GM18498 (cell line): ENCODE measurements at regions not wholly inside any gene's neighbourhood (a gene's known extent, or its start where the extent isn't known, plus 50 kb on each side); places are given as distances from the start of the nearest gene placed in this dataset.

ENCODE experiments used
- ATAC-seq: cut with Tn5 transposase; IDR thresholded peaks from one replicate; pipeline ENCODE4 v1.9.1; 2021; ENCODE audit warnings: mild to moderate bottlenecking, moderate library complexity; ENCODE audit not compliant: unreplicated experiment

- no peak for ATAC-seq
Observed at GRCh38 chr9:31065691-31066090, 1318.8 kb upstream of the ACO1 start.

DNA sequence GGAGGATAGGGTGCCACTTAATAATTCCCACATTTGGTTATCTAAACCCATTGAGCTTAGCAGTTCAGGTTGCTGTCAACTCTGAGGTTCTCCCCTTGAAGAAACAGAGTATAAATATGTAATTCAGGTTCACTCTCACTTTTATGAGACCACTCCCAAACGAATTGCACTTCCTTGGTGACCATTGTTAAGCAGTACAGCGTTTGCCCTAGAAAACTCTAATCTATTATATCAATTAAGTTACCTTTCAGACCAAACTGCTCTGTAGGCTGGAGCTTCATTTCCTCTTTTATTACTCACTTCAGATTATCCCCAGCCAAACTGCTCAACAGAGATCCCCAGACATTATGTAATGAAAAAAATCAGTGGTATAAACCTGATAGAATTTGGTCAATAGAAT lies 1317.0 kb upstream of the ACO1 start:
- ATAC-seq, result no peak

DNA sequence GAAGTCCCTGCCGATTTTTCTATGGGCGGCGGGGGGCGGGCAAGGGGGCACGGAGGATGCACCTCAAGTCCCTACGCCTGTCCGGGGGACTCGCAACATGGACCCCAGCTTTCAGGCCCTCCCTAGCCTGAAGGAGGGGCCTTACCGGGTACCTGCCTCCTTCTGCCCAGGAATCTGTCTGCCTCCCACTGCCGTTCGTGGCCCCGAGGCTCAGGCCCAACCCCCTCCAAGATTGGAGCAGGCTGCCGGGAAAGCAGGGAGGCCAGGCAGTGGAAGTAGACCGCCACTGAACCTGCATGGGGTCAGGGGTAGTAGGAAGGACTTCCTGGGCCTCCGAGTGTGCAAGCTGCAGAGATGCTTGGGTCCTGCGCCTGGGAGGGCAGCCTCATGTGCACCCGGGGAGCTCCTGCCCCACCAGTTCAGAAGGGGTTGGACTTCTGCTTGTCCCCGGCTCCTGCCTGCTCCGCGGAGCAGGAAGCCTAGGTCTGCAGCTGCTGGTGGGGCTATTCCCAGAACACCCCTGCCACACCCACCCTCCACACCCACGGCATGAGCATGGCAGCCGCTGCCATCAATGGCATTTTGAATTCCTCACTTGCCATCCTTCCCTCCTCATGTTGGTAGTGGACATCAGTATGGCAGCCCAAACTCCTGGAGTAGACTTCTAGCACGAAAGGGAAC lies 1312.7 kb upstream of the ACO1 start:
- no peak for ATAC-seq

DNA sequence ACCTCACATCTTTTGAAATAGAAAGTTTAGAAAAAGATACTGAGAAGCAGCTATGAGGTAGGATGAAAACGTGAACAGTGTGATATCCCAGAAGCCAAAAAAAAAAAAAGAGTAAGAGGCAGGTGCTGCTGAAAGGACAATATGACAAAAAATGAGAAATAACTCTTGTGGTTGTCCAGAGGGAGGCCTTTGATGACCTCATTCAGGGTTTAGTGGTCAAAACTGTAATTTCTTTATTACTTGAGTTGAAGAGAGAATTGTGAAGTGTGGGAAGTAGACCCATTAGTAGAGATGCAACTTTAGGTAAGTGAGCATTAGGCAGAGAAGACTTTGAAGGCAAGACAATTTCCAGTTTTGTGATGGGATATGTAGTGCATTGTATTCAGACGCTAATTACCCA lies 1306.3 kb upstream of the ACO1 start:
- ATAC-seq, result peak; percentile 61

DNA sequence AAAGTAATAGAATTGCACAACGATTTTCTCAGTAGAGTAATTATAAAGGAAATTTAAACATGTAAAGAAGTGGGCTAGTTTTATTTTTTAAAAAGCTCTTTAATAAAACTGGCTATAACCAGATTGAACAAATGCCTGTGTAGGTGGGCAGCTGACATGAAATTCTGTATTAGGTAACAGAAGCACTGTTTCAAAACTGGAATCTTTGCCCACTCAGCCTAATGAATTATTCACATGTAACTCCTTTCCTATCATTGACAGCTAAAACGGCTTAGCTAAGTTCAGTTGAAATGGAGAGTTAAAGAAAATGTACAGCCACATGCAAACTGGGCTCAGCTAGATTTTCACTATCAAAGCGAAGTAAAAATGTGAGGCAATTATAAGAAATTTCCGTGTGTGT lies 1300.1 kb upstream of the ACO1 start:
- no peak for ATAC-seq

GRCh38 chr9:31089549-31090221 lies 1294.8 kb upstream of the ACO1 start:
- no peak for ATAC-seq

GRCh38 chr9:31100311-31100710 lies 1284.1 kb upstream of the ACO1 start:
- no peak for ATAC-seq

DNA sequence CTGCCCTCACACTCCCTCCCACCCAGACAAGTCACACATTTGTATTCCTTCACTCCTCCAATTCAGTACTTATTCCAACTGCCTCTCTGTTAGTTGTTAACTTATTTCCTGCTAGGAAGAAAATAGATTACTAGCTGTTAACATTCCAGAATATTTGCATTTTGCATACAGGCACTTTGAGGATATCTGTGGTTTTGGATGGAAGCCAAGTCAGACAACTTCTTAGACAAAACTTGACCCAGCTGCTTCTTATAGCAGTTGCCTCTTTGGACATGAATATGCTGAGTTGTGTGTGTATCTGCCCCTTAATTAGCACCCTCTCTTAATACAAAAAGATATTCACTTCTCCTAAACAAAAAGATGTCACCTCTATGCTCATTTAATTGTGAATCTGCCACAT lies 1280.6 kb upstream of the ACO1 start:
- ATAC-seq, result no peak

DNA sequence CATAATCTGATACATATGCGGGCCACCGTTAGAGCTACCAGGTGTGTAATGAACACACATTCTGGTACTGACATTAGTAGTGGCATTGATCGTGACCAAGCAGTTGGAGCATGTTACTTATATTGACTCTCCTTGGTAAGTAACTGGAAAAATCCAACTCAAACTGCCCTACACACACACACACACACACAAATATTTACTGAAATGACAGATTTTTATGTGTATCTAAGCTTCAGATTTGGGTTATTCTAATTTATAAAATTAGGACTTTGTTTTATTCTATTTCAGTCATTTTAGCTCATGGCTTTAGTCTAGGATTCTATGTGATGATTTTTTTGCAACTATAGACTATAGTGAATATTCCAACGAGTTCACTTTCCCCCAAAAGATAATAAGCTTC lies 1280.2 kb upstream of the ACO1 start:
- no peak for ATAC-seq

GRCh38 chr9:31112491-31112890 lies 1272.0 kb upstream of the ACO1 start:
- ATAC-seq, result no peak

- ATAC-seq, result no peak
Observed at GRCh38 chr9:31114346-31114745, 1270.1 kb upstream of the ACO1 start.

GRCh38 chr9:31119890-31120454 lies 1264.5 kb upstream of the ACO1 start:
- peak; percentile 94 for ATAC-seq

GRCh38 chr9:31124389-31124788 lies 1260.1 kb upstream of the ACO1 start:
- ATAC-seq, result no peak

DNA sequence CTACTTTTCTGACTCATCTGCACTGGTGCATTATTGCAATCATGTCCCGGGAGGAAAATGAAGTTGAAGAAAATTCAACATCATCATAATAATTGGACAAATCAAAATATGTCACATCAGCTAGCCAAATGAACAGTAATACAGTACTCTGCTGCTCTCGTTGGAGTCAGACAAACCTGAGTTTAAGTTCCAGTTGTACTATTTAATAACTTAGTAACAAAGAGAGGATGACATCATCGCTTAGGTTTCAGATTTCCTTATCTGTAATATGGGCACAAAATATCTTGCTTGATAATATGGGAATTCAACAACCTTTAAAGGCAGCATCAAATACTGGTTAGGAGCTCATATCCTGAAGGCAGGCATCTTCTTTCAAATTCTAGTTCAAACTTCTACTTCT lies 1248.9 kb upstream of the ACO1 start:
- no peak for ATAC-seq

GRCh38 chr9:31136524-31136923 lies 1247.9 kb upstream of the ACO1 start:
- ATAC-seq, result no peak

DNA sequence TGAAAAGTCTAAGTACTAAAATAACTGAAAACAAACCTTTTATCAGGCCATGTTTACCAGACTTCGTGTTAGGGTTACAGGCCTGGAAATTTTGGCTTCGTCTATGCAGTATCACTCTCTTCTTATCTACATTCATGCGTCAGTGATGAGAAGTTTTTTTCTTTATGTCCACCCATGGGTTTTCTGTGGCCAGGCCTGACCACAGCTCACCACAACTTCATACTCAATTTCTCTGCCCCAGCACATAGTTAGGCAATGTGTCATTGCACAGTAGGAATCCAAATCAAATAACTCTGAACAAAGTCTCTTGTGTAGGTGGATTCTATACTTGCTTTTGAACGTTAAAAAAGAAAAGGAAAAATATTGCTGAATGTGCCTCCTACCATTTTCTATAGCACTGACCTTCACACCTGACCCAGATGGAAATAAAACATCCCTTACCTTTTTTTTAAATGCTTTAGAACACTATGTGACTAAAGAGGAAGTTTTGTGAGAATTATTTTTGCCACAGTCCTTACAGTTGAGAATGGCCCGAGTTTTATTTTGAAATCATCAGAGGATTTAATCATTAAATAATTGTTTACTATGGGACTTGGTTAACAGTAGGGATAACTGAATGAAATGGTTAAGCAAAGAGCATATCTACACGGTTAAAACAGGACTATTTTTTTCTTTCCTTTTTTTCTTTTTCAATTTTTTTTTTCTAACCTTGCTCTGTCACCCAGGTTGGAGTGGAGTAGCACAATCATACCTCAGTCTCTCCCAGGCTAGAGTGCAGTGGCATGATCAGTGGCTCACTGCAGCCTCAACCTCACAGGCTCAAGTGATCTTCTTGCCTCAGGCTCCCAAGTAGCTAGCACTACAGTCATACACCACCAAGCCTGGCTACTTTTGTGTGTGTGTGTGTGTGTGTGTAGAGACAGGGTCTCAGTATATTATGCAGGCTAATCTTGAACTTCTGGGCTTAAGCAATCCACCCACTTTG lies 1247.0 kb upstream of the ACO1 start:
- no peak for ATAC-seq

DNA sequence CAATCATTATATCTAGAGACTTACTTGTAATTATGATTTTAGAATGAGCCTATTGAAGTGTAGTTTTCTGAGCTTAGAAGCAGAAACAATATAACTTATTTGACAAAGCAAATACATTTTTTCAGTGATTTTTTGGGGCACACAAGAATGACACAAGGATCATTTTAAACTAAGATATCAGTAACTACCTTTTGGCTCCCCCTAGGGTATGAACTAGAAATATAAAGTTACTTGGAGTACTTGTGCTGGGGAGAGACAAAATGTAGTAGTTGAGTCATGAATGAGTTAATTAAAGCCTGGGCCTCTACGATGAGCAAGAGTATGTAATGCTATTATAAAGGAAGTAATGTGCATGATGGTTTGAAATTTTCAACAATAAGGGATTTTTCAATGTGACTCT lies 1244.1 kb upstream of the ACO1 start:
- peak; percentile 67 for ATAC-seq

DNA sequence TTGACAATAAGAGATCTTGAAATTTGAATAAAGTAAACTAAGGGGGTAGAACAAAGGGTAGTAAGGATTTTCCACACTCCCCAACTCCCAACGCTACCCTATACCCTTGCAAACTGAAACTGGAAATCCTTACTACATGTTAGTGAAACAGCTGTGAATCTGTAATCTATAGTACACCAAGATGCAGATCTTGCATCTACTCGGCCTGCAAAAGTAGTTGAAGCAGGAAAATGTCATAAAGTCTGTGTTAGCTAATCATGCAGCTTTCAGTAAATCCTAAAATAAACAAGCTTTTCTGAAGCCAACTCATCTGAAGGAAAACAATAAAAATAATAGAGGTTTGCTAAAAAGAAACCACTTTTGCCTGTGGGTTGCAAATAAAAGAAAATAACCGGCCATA lies 1242.0 kb upstream of the ACO1 start:
- ATAC-seq, result no peak

DNA sequence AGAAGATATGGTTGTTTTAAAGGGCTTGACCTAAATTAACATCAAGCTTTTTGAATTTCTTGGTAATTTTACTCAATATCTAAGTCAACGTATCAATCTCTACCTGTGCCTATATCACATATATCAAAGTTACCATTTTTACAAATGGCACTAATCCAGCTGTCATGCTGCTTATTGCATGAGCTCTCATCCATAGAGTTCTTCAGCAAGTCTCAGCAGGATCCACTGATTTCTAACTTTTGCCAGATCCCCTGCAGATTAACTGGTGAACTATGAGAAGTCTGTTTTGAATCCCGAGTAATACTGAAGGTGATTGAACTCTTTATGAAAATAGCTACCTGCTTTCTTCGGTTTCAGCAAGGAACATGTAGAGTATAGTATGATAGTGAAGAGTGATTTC lies 1239.8 kb upstream of the ACO1 start:
- no peak for ATAC-seq

DNA sequence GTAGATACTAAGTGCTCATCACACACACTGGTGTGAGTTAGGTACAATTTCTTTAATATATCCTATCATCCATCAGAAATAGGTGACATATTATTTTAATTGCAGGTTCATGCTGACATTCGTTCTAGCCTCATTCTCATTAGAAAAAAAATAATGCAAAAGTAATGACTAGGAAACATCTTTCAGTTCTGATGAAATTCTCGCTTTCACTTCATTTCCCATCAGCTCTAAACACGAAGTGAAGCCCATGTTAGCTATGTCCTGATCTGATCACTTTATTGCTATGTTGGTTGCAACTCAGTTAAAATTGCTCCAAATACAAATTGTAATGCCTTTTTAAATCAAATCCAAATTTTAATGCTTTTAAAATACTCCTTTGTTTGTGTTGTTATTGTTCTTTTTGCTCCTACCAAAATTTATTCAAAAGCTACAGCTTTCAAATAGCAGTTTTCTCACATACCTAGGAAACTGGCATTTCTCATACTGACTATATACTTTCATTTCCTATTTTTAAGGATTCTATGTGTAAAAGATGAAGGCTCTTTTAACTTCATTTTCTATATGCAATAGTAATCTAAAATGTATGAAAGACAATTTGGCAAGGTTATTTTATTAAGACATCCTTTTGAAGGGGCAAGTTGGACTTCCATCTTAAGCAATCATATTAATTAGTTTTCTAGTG lies 1237.8 kb upstream of the ACO1 start:
- peak; percentile 97 for ATAC-seq
